ENCODE measurements at regions not wholly inside any gene's neighbourhood (a gene's known extent, or its start where the extent isn't known, plus 50 kb on each side); places are given as distances from the start of the nearest gene placed in this dataset.

DNA sequence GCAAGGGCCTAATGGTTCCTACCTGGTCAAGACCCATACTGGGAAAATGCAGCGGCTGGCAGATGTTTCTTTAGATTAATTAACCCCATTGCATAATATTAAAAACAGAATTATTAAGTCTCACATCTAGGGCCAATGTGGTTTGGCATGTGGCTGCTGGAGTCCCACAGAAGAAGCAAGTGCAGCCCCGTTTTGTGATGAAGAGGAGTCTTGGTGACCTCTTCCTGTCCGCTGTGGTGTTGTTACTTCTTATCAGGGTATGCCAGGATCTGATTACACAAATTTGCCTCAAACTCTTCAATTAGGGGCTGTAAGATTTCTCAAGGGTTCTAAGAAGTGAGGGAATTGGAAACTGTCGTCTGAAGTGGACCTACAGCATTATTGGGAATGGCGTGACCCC is 240.3 kb downstream of the SEC23IP start:
- Histone ChIP-seq H3K79me2 (no peaks in the 10 kb centered on the region), H3K4me2 (no peak overlapping the region), H3K4me3 (no peak overlapping the region), H3K27ac (no peak overlapping the region), H3K4me1 (ENCODE audit: insufficient read depth) (no peaks in the 10 kb centered on the region), H3K9me2 (replicated peaks; ENCODE audit: insufficient read depth) (no peaks in the 10 kb centered on the region), H4K20me1 (ENCODE audit: insufficient read depth, poor library complexity, severe bottlenecking) (no peaks in the 10 kb centered on the region), H2AFZ (no peak overlapping the region), H3K9me3 (ENCODE audit: low read depth) (no peaks in the 10 kb centered on the region), H3K27me3 (peaks cover 4% of the 10 kb centered on the region), H3K36me3 (replicated peaks; ENCODE audit: insufficient read depth, low read depth) (no peaks in the 10 kb centered on the region)
- TF ChIP-seq EZH2phosphoT487 (IDR thresholded peaks at IDR 0.05; ENCODE audit: low read depth, severe bottlenecking, unreplicated experiment) (no peak), EZH2 (IDR thresholded peaks at IDR 0.05; ENCODE audit: borderline replicate concordance) (no peak)
- TF ChIP-seq, protein P1, sequence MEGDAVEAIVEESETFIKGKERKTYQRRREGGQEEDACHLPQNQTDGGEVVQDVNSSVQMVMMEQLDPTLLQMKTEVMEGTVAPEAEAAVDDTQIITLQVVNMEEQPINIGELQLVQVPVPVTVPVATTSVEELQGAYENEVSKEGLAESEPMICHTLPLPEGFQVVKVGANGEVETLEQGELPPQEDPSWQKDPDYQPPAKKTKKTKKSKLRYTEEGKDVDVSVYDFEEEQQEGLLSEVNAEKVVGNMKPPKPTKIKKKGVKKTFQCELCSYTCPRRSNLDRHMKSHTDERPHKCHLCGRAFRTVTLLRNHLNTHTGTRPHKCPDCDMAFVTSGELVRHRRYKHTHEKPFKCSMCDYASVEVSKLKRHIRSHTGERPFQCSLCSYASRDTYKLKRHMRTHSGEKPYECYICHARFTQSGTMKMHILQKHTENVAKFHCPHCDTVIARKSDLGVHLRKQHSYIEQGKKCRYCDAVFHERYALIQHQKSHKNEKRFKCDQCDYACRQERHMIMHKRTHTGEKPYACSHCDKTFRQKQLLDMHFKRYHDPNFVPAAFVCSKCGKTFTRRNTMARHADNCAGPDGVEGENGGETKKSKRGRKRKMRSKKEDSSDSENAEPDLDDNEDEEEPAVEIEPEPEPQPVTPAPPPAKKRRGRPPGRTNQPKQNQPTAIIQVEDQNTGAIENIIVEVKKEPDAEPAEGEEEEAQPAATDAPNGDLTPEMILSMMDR (IDR thresholded peaks at IDR 0.05; ENCODE audit: poor library complexity), result no peak
- WGBS (ENCODE audit: low lambda C conversion rate, missing lambda C conversion rate), result 72% methylated on average over 5 of the region's 5 CpGs
- no peak for DNase-seq (ENCODE audit: low spot score)

DNA sequence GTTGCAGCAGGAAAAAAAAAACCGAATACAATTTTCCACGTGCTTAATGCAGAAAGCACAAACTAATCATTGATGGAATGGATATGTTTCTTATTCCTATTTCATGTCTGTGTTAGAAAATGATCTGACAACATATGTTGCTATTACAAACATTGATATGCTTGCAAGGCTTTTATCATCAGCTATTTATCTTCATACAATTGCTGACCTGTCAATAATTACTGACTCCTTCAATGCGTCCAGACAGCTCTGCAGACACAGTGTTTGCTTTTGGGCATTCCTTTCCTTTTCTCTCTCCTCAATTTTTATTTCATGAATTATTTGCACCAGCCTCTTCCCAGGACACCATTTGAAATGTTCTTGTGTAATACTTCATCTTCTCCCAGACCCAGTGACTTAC is 246.2 kb downstream of the SEC23IP start:
- Histone ChIP-seq H3K9me3 (ENCODE audit: low read depth) (no peaks in the 10 kb centered on the region), H3K9me2 (replicated peaks; ENCODE audit: insufficient read depth) (no peaks in the 10 kb centered on the region), H3K4me1 (ENCODE audit: insufficient read depth) (no peaks in the 10 kb centered on the region), H2AFZ (no peak overlapping the region), H3K36me3 (replicated peaks; ENCODE audit: insufficient read depth, low read depth) (no peaks in the 10 kb centered on the region), H4K20me1 (ENCODE audit: insufficient read depth, poor library complexity, severe bottlenecking) (no peaks in the 10 kb centered on the region), H3K4me3 (no peak overlapping the region), H3K4me2 (no peak overlapping the region), H3K79me2 (no peaks in the 10 kb centered on the region), H3K27me3 (no peaks in the 10 kb centered on the region), H3K27ac (no peak overlapping the region)
- TF ChIP-seq, protein P1 (IDR thresholded peaks at IDR 0.05; ENCODE audit: poor library complexity), result no peak
- no peak for TF ChIP-seq EZH2 (IDR thresholded peaks at IDR 0.05; ENCODE audit: borderline replicate concordance)
- TF ChIP-seq EZH2phosphoT487 (IDR thresholded peaks at IDR 0.05; ENCODE audit: low read depth, severe bottlenecking, unreplicated experiment), result no peak
- no peak for DNase-seq (ENCODE audit: low spot score)
- WGBS (ENCODE audit: low lambda C conversion rate, missing lambda C conversion rate), result 80% methylated on average over 3 of the region's 3 CpGs

DNA sequence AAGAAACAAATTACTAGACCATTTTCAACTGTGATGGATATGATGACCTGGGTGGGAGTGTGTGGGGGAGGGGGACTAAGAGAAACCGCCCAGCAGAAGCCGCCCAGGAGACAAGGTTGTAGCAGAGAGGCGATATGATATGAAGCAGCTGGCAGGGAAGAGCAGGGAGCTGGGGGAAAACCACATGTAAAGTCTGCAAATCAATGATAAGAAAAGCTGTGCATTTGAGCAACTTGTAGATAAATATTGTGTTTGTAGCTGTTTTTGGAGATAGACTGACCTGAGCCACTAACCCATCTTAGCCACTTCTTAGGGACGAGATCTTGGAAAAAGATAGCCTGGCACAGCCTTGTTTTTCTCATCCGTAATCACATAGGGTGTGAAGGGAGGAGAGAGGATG is 252.6 kb downstream of the SEC23IP start:
- H3K4me2 ChIP-seq, result no peak overlapping the region
- H3K9me3 ChIP-seq (ENCODE audit: low read depth), result no peaks in the 10 kb centered on the region
- H2AFZ ChIP-seq, result no peak overlapping the region
- no peaks in the 10 kb centered on the region for H4K20me1 ChIP-seq (ENCODE audit: insufficient read depth, poor library complexity, severe bottlenecking)
- H3K27me3 ChIP-seq, result no peaks in the 10 kb centered on the region
- H3K79me2 ChIP-seq, result no peaks in the 10 kb centered on the region
- H3K36me3 ChIP-seq (replicated peaks; ENCODE audit: insufficient read depth, low read depth), result no peaks in the 10 kb centered on the region
- H3K27ac ChIP-seq, result no peak overlapping the region
- H3K4me3 ChIP-seq, result no peak overlapping the region
- 57% methylated on average over 5 of the region's 5 CpGs for WGBS (ENCODE audit: low lambda C conversion rate, missing lambda C conversion rate)
- H3K4me1 ChIP-seq (ENCODE audit: insufficient read depth), result no peaks in the 10 kb centered on the region
- H3K9me2 ChIP-seq (replicated peaks; ENCODE audit: insufficient read depth), result no peaks in the 10 kb centered on the region
- TF ChIP-seq EZH2phosphoT487 (IDR thresholded peaks at IDR 0.05; ENCODE audit: low read depth, severe bottlenecking, unreplicated experiment) (no peak), EZH2 (IDR thresholded peaks at IDR 0.05; ENCODE audit: borderline replicate concordance) (no peak)
- TF ChIP-seq, protein P1 (IDR thresholded peaks at IDR 0.05; ENCODE audit: poor library complexity), result no peak
- DNase-seq (ENCODE audit: low spot score), result no peak
